SK-N-SH (cell line): ENCODE measurements at regions not wholly inside any gene's neighbourhood (a gene's known extent, or its start where the extent isn't known, plus 50 kb on each side); places are given as distances from the start of the nearest gene placed in this dataset.

Source experiments
- CTCF ChIA-PET: fragments of 300-600, 350-600 bp; formaldehyde crosslinking; extraction: SDS; loops from one replicate; lab custom pipeline; 2021; lab: Yijun Ruan, JAX
- POLR2A ChIA-PET: fragments of 350-600 bp; sonication (Branson Sonifier 250); formaldehyde crosslinking; extraction: SDS; loops from one replicate; lab custom pipeline; 2020; ENCODE audit warnings: antibody characterized with exemption, inconsistent platforms; lab: Yijun Ruan, JAX
- DNase-seq: peaks from one replicate; pipeline ENCODE4 v3.0.0; 2012
- H2AFZ ChIP-seq: fragments of 200-600 bp; sonication (generic); 2 replicates; pipeline ENCODE4 v1.8.1; 2016; ENCODE audit warnings: antibody characterized with exemption, mild to moderate bottlenecking, low read depth
- H3F3A ChIP-seq: fragments of 200-600 bp; sonication (generic); replicated peaks from 2 replicates; pipeline ENCODE3; 2016; ENCODE audit warnings: antibody characterized with exemption, mild to moderate bottlenecking; ENCODE audit not compliant: insufficient read depth
- H3K27ac ChIP-seq, 2 experiments: fragments of 200-500 bp in 1 of 2; fragments of 200-600 bp in 1 of 2; sonication (Bioruptor generic) in 1 of 2; sonication (generic), shearing (Covaris generic) in 1 of 2; 2 replicates each; pipeline versions ENCODE4 v1.5.1 to v1.6.1; 2014 to 2016; ENCODE audit warnings: low read depth in 2 of 2, inconsistent platforms in 1 of 2, low read length in 1 of 2, mild to moderate bottlenecking in 1 of 2, mixed read lengths in 1 of 2
- H3K27me3 ChIP-seq: fragments of 200-600 bp; sonication (generic), shearing (Covaris generic); 2 replicates; pipeline ENCODE4 v1.6.1; 2016; ENCODE audit warnings: mixed run types; ENCODE audit not compliant: insufficient read depth
- H3K36me3 ChIP-seq, 2 experiments: fragments of 200-500 bp in 1 of 2; fragments of 200-600 bp in 1 of 2; sonication (Bioruptor generic) in 1 of 2; sonication (generic) in 1 of 2; replicated peaks in 1 of 2; 2 replicates each; pipeline versions ENCODE3 to v1.5.1; 2014 to 2016; ENCODE audit warnings: low read length in 1 of 2, mild to moderate bottlenecking in 1 of 2; ENCODE audit not compliant: insufficient read depth in 2 of 2, control insufficient read depth in 1 of 2
- H3K4me1 ChIP-seq, 2 experiments: fragments of 200-500 bp in 1 of 2; fragments of 200-600 bp in 1 of 2; sonication (Bioruptor generic) in 1 of 2; sonication (generic), shearing (Covaris generic) in 1 of 2; 2 replicates each; pipeline versions ENCODE4 v1.5.1 to v1.6.1; 2014 to 2016; ENCODE audit warnings: low read depth in 1 of 2, low read length in 1 of 2, mixed run types in 1 of 2; ENCODE audit not compliant: insufficient read depth in 2 of 2, control insufficient read depth in 1 of 2
- H3K4me2 ChIP-seq: fragments of 200-600 bp; sonication (generic), shearing (Covaris generic); 2 replicates; pipeline ENCODE4 v1.6.1; 2017; ENCODE audit warnings: mixed run types
- H3K4me3 ChIP-seq, 2 experiments: fragments of 200-500 bp in 1 of 2; fragments of 200-600 bp in 1 of 2; sonication (Bioruptor generic) in 1 of 2; sonication (generic), shearing (Covaris generic) in 1 of 2; 2 replicates each; pipeline versions ENCODE4 v1.5.1 to v1.8.1; 2014 to 2016; ENCODE audit warnings: low read depth in 2 of 2, inconsistent platforms in 1 of 2, low read length in 1 of 2, mild to moderate bottlenecking in 1 of 2, mixed read lengths in 1 of 2, moderate library complexity in 1 of 2
- H3K79me2 ChIP-seq: fragments of 200-600 bp; sonication (generic); 2 replicates; pipeline ENCODE4 v1.8.1; 2017; ENCODE audit warnings: mild to moderate bottlenecking; ENCODE audit not compliant: insufficient read depth
- H3K9ac ChIP-seq: fragments of 200-600 bp; sonication (generic); 2 replicates; pipeline ENCODE4 v1.6.1; 2017; ENCODE audit warnings: mixed run types
- H3K9me2 ChIP-seq: fragments of 200-600 bp; sonication (generic); 2 replicates; pipeline ENCODE4 v1.6.1; 2017; ENCODE audit warnings: mixed run types
- H3K9me3 ChIP-seq: fragments of 200-600 bp; sonication (generic); 2 replicates; pipeline ENCODE4 v1.6.1; 2017; ENCODE audit warnings: mixed run types, mild to moderate bottlenecking, moderate library complexity
- H4K20me1 ChIP-seq: fragments of 200-600 bp; sonication (generic); 2 replicates; pipeline ENCODE4 v1.6.1; 2017; ENCODE audit warnings: mild to moderate bottlenecking, mixed run types; ENCODE audit not compliant: insufficient read depth
- CTCF ChIP-seq: fragments of 200-600 bp; sonication (generic); IDR thresholded peaks from 2 replicates; pipeline ENCODE4 v1.6.1; 2017; ENCODE audit warnings: antibody characterized with exemption, mild to moderate bottlenecking, moderate library complexity
- ELF1 ChIP-seq: IDR thresholded peaks from 2 replicates; pipeline ENCODE4 v1.4.0; 2012
- EP300 ChIP-seq, 2 experiments: IDR thresholded peaks; 2 replicates each; pipeline versions ENCODE4 v1.4.0 to v1.6.1; 2012; ENCODE audit warnings: borderline replicate concordance in 1 of 2, low read depth in 1 of 2, low read length in 1 of 2
- EZH2phosphoT487 ChIP-seq: fragments of 200-600 bp; sonication (generic); IDR thresholded peaks from 2 replicates; pipeline ENCODE4 v1.6.1; 2017; ENCODE audit warnings: low read depth, mixed run types, mild to moderate bottlenecking, antibody characterized with exemption, moderate library complexity, borderline replicate concordance
- FOXJ3 ChIP-seq: sonication (generic); formaldehyde crosslinking; IDR thresholded peaks from 2 replicates; pipeline ENCODE4 v1.5.1; 2020; ENCODE audit warnings: mild to moderate bottlenecking, missing genetic modification reagents
- FOXM1 ChIP-seq: IDR thresholded peaks from 2 replicates; pipeline ENCODE4 v1.4.0; 2012; ENCODE audit warnings: low read depth, mild to moderate bottlenecking
- IRF3 ChIP-seq: fragments of 150-350 bp; IDR thresholded peaks from 2 replicates; pipeline ENCODE4 v1.6.1; 2016; ENCODE audit warnings: mild to moderate bottlenecking, low read depth, low read length
- MAX ChIP-seq: IDR thresholded peaks from 2 replicates; pipeline ENCODE4 v1.4.0; 2012; ENCODE audit warnings: low read depth
- MEF2A ChIP-seq: IDR thresholded peaks from 2 replicates; pipeline ENCODE4 v1.4.0; 2012; ENCODE audit warnings: low read depth, borderline replicate concordance
- MXI1 ChIP-seq: IDR thresholded peaks from 2 replicates; pipeline ENCODE4 v1.6.1; 2012; ENCODE audit warnings: mild to moderate bottlenecking, low read depth, low read length, improper control_type of control experiment
- NRF1 ChIP-seq: IDR thresholded peaks from 2 replicates; pipeline ENCODE4 v1.6.1; 2012; ENCODE audit warnings: low read depth, mild to moderate bottlenecking, low read length
- PBX3 ChIP-seq: IDR thresholded peaks from 2 replicates; pipeline ENCODE4; 2012
- POLR2AphosphoS5 ChIP-seq: IDR thresholded peaks from 2 replicates; pipeline ENCODE4 v1.6.1; 2012; ENCODE audit warnings: low read depth, low read length
- RAD21 ChIP-seq: IDR thresholded peaks from 2 replicates; pipeline ENCODE4 v1.6.1; 2012; ENCODE audit warnings: mild to moderate bottlenecking, low read length
- RFX5 ChIP-seq: IDR thresholded peaks from 2 replicates; pipeline ENCODE4 v1.6.1; 2012; ENCODE audit warnings: mild to moderate bottlenecking, improper control_type of control experiment, low read length
- RXRA ChIP-seq: IDR thresholded peaks from 2 replicates; pipeline ENCODE4 v1.4.0; 2012; ENCODE audit warnings: low read depth, mild to moderate bottlenecking, borderline replicate concordance
- SIN3A ChIP-seq: IDR thresholded peaks from 2 replicates; pipeline ENCODE4 v1.6.1; 2012; ENCODE audit warnings: low read depth, mild to moderate bottlenecking, low read length, moderate library complexity, borderline replicate concordance
- TCF12 ChIP-seq: IDR thresholded peaks from 2 replicates; pipeline ENCODE4 v1.4.0; 2012
- USF2 ChIP-seq: fragments of 150-350 bp; IDR thresholded peaks from 2 replicates; pipeline ENCODE4 v1.6.1; 2017; ENCODE audit warnings: antibody characterized with exemption, low read length, low read depth, borderline replicate concordance
- YY1 ChIP-seq: IDR thresholded peaks from 2 replicates; pipeline ENCODE4 v1.4.0; 2012; ENCODE audit warnings: low read depth, mild to moderate bottlenecking
- WGBS: methylation state at CpG from one replicate; pipeline ENCODE4 v1.1.6; 2017; ENCODE audit warnings: low lambda C conversion rate; 5-methylcytosine and 5-hydroxymethylcytosine counted together

GRCh38 chr11:81487109-81487508, 1246.6 kb downstream of the FAM181B start:
- Histone ChIP-seq H4K20me1 (no peaks in the 10 kb centered on the region), H3K9me3 (no peaks in the 10 kb centered on the region), H2AFZ (no peak overlapping the region), H3F3A (no peaks in the 10 kb centered on the region), H3K4me3 (no peak overlapping the region), H3K79me2 (no peaks in the 10 kb centered on the region), H3K9me2 (no peaks in the 10 kb centered on the region), H3K36me3 (no peaks in the 10 kb centered on the region), H3K9ac (no peak overlapping the region), H3K27ac (no peak overlapping the region), H3K4me2 (no peak overlapping the region), H3K27me3 (no peaks in the 10 kb centered on the region), H3K4me1 (no peaks in the 10 kb centered on the region)
- ChIA-PET CTCF (no interaction called here), POLR2A (interaction anchor here (0.6 kb wide), 1 partner anchor 1442 kb away, joined by 3 read pairs; no protein-coding TSS in a partner anchor)
- no peak for TF ChIP-seq YY1
- no peak for TF ChIP-seq NRF1
- no peak for TF ChIP-seq EP300 (IDR thresholded peaks at IDR 0.05; ENCODE audit: borderline replicate concordance in 1 of 2, low read depth in 1 of 2, low read length in 1 of 2)
- no peak for TF ChIP-seq USF2
- TF ChIP-seq IRF3 = no peak
- TF ChIP-seq MXI1 = no peak
- DNase-seq = no peak
- WGBS = 6% methylated on average over 1 of the region's 1 CpG

- TF ChIP-seq ELF1 (no peak), MEF2A (no peak), MAX (no peak), TCF12 (no peak), IRF3 (no peak), PBX3 (no peak), EZH2phosphoT487 (no peak), EP300 (IDR thresholded peaks at IDR 0.05; ENCODE audit: borderline replicate concordance in 1 of 2, low read depth in 1 of 2, low read length in 1 of 2) (no peak), RFX5 (no peak), CTCF (no peak), RAD21 (no peak), POLR2AphosphoS5 (no peak), NRF1 (no peak), FOXJ3 (no peak), SIN3A (no peak), RXRA (no peak), FOXM1 (no peak)
- POLR2A ChIA-PET = no interaction called here
Observed at GRCh38 chr11:81484196-81484595, 1249.5 kb downstream of the FAM181B start.

More at GRCh38 chr11:81484196-81484595, 1249.5 kb downstream of the FAM181B start:
- no peaks in the 10 kb centered on the region for H3F3A ChIP-seq
- CTCF ChIA-PET = no interaction called here
- no peaks in the 10 kb centered on the region for H3K27me3 ChIP-seq
- H3K9me3 ChIP-seq = no peaks in the 10 kb centered on the region
- H3K27ac ChIP-seq = no peak overlapping the region
- H4K20me1 ChIP-seq = no peaks in the 10 kb centered on the region
- H3K4me1 ChIP-seq = no peaks in the 10 kb centered on the region
- no peaks in the 10 kb centered on the region for H3K36me3 ChIP-seq
- DNase-seq = no peak
- no peak overlapping the region for H3K9ac ChIP-seq
- no peaks in the 10 kb centered on the region for H3K9me2 ChIP-seq
- no peaks in the 10 kb centered on the region for H3K79me2 ChIP-seq
- no peak overlapping the region for H3K4me2 ChIP-seq
- no peak overlapping the region for H3K4me3 ChIP-seq
- H2AFZ ChIP-seq = no peak overlapping the region
